H54 (cell line): ENCODE measurements at regions not wholly inside any gene's neighbourhood (a gene's known extent, or its start where the extent isn't known, plus 50 kb on each side); places are given as distances from the start of the nearest gene placed in this dataset.

Source experiments
- DNase-seq: peaks from one replicate; pipeline ENCODE4 v3.0.0; 2011; ENCODE audit warnings: low spot score, mixed read lengths; ENCODE audit not compliant: insufficient read length
- FAIRE-seq: peaks from 3 replicates; lab custom pipeline; 2011; peaks lifted over from hg19 to GRCh38; lab: Jason Lieb, UNC
- POLR2A ChIP-seq: IDR thresholded peaks from 2 replicates; pipeline ENCODE4 v1.6.1; 2011; ENCODE audit warnings: low read depth, mild to moderate bottlenecking, low read length

- FAIRE-seq = no peak
- no peak for DNase-seq
- TF ChIP-seq POLR2A = no peak
These were observed 88.7 kb upstream of the NAA20 start for GRCh38 chr20:19928328-19929011.

DNA sequence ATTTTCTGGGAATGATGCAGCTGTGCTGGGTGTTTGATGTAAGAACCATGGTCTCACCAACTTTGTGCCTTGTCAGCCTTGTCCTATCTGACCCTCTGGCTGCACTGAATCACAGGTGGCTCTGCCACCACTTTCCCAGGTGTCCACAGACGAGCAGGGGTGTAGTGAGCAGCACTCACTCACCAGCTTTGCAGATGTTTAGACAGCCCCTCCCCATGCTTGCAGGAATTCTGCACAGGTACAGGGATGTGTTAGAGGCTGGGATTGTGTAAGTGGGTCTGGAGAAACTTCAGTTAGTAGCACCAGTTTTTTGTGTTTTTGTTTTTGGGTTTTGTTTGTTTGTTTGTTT lies 88.2 kb upstream of the NAA20 start:
- no peak for TF ChIP-seq POLR2A
- FAIRE-seq = no peak
- no peak for DNase-seq

DNA sequence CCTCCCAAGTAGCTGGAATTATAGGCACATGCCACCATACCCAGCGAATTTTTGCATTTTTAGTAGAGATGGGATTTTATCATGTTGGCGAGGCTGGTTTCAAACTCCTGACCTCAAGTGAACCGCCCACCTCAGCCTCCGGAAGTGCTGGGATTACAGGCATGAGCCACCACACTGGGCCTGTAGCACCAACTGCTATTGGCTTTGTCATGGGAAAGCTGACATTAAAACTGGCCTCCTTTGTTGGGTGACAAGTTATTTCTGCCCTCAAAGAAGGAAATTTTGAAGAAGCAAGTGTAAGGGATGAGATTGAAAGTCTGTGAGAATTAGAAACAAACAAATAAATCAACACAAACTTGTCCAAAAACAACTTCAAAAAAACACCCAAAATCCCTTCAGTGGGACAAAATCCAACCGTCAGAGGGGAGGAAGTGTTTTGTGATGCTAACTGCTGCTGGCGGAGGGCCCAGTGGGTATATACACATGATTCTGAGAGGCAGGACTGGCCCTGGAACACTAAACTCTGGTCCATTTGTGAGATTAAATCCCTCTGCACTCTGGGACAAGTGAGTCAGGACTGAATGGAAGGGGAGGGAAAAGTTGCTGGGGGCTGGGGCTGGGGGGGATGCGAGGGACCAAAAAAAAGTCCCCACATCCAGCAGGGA lies 87.5 kb upstream of the NAA20 start:
- no peak for TF ChIP-seq POLR2A
- FAIRE-seq = no peak

DNA sequence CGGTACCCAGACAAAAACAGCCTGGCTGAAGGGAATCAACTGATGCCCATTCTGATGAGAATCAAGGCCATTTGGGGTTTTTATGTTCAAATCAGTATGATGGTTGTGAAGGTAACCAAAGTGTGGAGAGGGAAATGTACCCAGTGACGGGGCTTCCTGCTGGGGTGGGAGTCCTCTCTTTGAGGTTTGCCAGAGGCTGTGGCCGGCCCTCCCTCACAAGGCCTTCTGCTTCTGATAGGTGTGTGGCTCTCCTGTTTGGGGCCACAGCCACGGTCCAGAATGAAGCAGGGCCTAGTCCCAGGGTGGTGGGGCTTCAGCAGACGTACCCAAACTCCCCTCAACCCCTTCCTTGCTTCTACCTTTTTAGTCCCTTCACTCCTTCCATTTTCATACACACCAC lies 86.7 kb upstream of the NAA20 start:
- no peak for FAIRE-seq

More for the DNA sequence above, 87.5 kb upstream of the NAA20 start:
- no peak for DNase-seq

GRCh38 chr20:19932170-19932667 lies 84.9 kb upstream of the NAA20 start:
- TF ChIP-seq POLR2A = no peak
- DNase-seq (no peak), FAIRE-seq (no peak)

More for the DNA sequence above, 86.7 kb upstream of the NAA20 start:
- DNase-seq = no peak
- no peak for TF ChIP-seq POLR2A

- no peak for DNase-seq
- TF ChIP-seq POLR2A = no peak
- no peak for FAIRE-seq
These were observed 82.2 kb upstream of the NAA20 start for GRCh38 chr20:19934792-19935491.

DNA sequence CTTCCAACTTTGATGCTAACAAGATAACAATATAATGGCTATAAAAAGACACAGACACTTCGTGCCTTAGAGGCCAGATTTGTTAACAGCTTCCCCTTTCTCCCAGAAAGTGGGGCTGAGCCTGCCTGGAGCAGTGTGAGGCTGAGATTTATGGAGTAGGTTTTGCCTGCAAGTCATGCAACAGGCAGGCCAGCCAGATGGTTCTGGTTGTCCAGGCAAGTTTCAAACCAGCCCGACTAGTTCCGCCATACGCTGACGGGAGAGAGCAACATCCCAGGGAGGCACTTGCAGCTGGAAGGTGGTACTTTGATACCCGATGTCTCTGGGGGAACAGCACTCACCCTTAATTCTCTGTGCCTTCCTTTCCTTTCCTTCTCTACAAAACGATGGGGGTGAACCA lies 81.3 kb upstream of the NAA20 start:
- DNase-seq (no peak), FAIRE-seq (no peak)
- TF ChIP-seq POLR2A = no peak

DNA sequence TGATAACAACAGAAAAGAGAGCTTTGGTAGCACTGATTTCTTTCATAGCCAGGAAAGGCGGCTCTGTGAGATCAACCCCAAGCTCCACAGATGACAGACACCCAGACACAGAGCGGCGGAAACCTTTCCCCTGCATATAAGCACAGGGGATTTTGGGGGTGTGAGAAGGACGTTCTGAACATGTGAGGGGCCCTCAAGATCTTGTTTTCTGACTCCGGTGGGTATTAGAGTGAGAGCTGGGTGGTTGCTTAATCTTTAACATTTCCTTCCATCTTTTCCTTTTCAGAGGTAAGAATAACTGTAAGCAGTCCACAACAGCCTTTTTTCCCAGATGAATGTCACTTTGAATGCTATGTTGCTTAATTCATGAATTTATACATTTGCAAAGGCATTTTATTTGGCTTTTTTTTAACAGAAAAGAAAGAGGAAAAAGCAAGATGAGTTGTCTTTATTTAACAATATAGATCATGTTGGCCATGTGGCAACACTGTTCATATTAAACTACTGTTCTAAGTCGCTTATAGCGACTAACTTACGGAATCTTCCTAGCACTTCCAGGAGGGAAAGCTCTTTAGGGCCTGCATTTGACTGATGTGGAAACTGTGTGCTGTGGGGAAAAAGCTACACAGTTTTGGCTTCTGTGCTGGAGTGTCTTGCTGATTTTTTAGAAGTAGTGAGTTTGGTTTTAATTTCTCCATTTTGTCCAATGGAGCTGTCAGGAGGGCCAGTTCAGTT lies 80.5 kb upstream of the NAA20 start:
- no peak for FAIRE-seq
- no peak for DNase-seq
- no peak for TF ChIP-seq POLR2A

DNA sequence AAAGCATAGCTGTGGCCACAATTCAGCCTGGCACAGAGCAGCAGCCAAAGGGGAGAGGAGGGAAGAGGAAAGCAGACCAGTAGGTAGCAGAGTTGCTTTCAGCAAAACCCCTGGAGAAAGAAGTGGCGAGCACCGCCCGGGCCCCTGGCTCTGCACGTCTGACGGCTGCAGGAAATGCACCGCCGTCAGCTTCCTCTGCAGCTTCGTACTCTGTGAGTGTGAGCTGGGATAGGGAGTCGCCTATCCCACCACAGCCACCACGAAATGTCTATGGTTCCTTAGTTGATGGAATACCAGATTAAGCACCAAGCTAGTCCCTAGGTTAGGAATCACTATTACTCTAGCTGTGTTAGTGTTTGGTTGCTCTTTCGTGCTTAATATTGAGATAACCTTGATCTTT lies 79.9 kb upstream of the NAA20 start:
- no peak for TF ChIP-seq POLR2A
- DNase-seq (no peak), FAIRE-seq (no peak)

- FAIRE-seq = no peak
- TF ChIP-seq POLR2A = no peak
- DNase-seq = no peak
These were observed 79.3 kb upstream of the NAA20 start for GRCh38 chr20:19937651-19938420.

DNA sequence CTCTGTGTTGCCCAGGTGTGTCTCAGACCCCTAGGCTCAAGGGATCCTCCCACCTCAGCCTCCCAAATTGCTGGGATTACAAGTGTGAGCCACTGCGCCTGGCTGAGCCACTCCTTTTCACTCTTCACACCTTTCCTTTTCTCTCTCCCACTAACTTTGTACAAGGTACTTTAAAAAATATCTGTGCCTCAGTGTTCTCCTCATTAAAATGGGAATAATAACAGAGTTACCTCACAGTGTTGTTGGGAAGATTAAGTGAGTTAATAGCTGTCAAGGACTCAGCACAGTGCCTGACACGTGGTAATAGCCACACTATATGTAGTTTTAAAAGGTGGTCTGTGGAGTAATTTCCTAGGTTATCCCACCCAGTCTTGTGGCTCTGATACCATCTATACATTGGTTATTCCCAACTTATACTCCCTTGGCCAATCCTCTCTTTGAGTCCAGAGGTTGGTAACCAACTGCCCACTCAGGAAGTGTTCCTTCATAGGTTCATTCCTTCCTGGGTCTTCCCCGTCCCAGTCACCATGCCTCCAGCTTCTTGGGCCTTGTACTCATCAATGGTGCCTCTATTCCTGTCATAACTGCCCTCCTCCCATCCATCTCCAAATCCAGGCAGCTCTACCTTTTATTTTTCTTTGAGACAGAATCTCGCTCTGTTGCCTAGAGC lies 78.6 kb upstream of the NAA20 start:
- no peak for FAIRE-seq
- TF ChIP-seq POLR2A = no peak
- no peak for DNase-seq

DNA sequence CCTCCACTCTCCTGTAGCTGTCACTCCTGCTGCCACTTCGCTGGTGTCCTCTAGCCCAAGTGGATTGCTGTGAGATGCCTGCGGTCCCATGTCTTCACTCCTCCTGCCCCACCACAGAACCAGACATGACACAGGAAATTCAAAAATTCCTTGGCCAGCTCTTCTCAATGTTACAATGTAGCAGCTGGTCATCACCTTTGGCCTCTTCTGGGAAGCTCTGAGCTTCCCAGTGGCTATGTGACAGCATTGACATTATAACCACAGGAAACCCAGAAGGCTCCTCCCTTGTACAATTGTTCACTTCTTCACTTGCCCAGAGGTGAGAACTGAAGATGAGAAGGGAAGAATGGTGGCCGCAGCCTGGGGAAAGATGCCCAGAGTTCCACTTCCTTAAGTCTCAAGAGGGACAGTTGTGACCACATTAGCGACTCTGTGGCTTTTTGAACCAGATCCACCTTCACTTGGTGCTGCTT lies 76.1 kb upstream of the NAA20 start:
- TF ChIP-seq POLR2A = no peak
- FAIRE-seq = no peak
- DNase-seq = no peak

DNA sequence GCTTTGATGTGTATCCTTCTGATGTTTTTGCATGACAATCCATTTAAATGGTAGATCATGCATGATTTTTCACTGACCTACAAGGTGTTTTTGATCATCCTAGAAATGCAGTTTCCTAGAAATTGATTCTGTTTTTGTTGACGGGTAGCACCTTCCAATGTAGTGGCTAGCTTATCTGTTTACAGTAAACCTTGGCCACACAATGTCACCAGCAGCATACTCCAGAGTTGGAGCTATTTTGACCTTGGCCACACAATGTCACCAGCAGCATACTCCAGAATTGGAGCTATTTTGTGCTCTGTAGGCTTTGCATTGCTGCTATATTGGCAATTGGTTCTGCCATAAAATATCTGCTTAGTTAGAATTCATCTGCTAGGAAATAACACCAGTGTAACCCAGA lies 74.6 kb upstream of the NAA20 start:
- no peak for TF ChIP-seq POLR2A
- FAIRE-seq (no peak), DNase-seq (no peak)
